ENCODE measurements at regions not wholly inside any gene's neighbourhood (a gene's known extent, or its start where the extent isn't known, plus 50 kb on each side); places are given as distances from the start of the nearest gene placed in this dataset.

GRCh38 chr4:3702561-3703221 lies 63.5 kb upstream of the ADRA2C start:
- no peaks in the 10 kb centered on the region for H3K27me3 ChIP-seq (ENCODE audit: control insufficient read depth, insufficient read depth, low read length)
- H3K4me1 ChIP-seq (ENCODE audit: control insufficient read depth, insufficient read depth, low read length): no peaks in the 10 kb centered on the region
- no peaks in the 10 kb centered on the region for H3K36me3 ChIP-seq (ENCODE audit: control insufficient read depth, insufficient read depth, low read length)
- H3K4me3 ChIP-seq (ENCODE audit: low read depth, low read length): no peak overlapping the region
- H3K9ac ChIP-seq (ENCODE audit: low read depth, low read length): no peak overlapping the region
- H3K9me3 ChIP-seq (ENCODE audit: control insufficient read depth, insufficient read depth, low read length): no peaks in the 10 kb centered on the region

GRCh38 chr4:3701736-3702560 lies 64.2 kb upstream of the ADRA2C start:
- Histone ChIP-seq H3K4me1 (ENCODE audit: control insufficient read depth, insufficient read depth, low read length) (no peaks in the 10 kb centered on the region), H3K36me3 (ENCODE audit: control insufficient read depth, insufficient read depth, low read length) (no peaks in the 10 kb centered on the region), H3K9ac (ENCODE audit: low read depth, low read length) (no peak overlapping the region), H3K4me3 (ENCODE audit: low read depth, low read length) (no peak overlapping the region), H3K9me3 (ENCODE audit: control insufficient read depth, insufficient read depth, low read length) (no peaks in the 10 kb centered on the region), H3K27me3 (ENCODE audit: control insufficient read depth, insufficient read depth, low read length) (no peaks in the 10 kb centered on the region)

- H3K4me1 ChIP-seq (ENCODE audit: control insufficient read depth, insufficient read depth, low read length): no peaks in the 10 kb centered on the region
- no peaks in the 10 kb centered on the region for H3K27me3 ChIP-seq (ENCODE audit: control insufficient read depth, insufficient read depth, low read length)
- no peak overlapping the region for H3K9ac ChIP-seq (ENCODE audit: low read depth, low read length)
- H3K36me3 ChIP-seq (ENCODE audit: control insufficient read depth, insufficient read depth, low read length): no peaks in the 10 kb centered on the region
- no peaks in the 10 kb centered on the region for H3K9me3 ChIP-seq (ENCODE audit: control insufficient read depth, insufficient read depth, low read length)
- no peak overlapping the region for H3K4me3 ChIP-seq (ENCODE audit: low read depth, low read length)
Observed at GRCh38 chr4:3701271-3701734, 64.9 kb upstream of the ADRA2C start.

- H3K9me3 ChIP-seq (ENCODE audit: control insufficient read depth, insufficient read depth, low read length): no peaks in the 10 kb centered on the region
- no peak overlapping the region for H3K4me3 ChIP-seq (ENCODE audit: low read depth, low read length)
- no peaks in the 10 kb centered on the region for H3K4me1 ChIP-seq (ENCODE audit: control insufficient read depth, insufficient read depth, low read length)
- H3K9ac ChIP-seq (ENCODE audit: low read depth, low read length): no peak overlapping the region
- H3K36me3 ChIP-seq (ENCODE audit: control insufficient read depth, insufficient read depth, low read length): no peaks in the 10 kb centered on the region
- H3K27me3 ChIP-seq (ENCODE audit: control insufficient read depth, insufficient read depth, low read length): no peaks in the 10 kb centered on the region
Observed at GRCh38 chr4:3700736-3701135, 65.4 kb upstream of the ADRA2C start.

GRCh38 chr4:3700223-3700622 lies 66.0 kb upstream of the ADRA2C start:
- Histone ChIP-seq H3K9ac (ENCODE audit: low read depth, low read length) (no peak overlapping the region), H3K36me3 (ENCODE audit: control insufficient read depth, insufficient read depth, low read length) (no peaks in the 10 kb centered on the region), H3K4me3 (ENCODE audit: low read depth, low read length) (no peak overlapping the region), H3K27me3 (ENCODE audit: control insufficient read depth, insufficient read depth, low read length) (no peaks in the 10 kb centered on the region), H3K9me3 (ENCODE audit: control insufficient read depth, insufficient read depth, low read length) (no peaks in the 10 kb centered on the region), H3K4me1 (ENCODE audit: control insufficient read depth, insufficient read depth, low read length) (no peaks in the 10 kb centered on the region)

GRCh38 chr4:3699678-3700077 lies 66.5 kb upstream of the ADRA2C start:
- H3K27me3 ChIP-seq (ENCODE audit: control insufficient read depth, insufficient read depth, low read length): no peaks in the 10 kb centered on the region
- no peaks in the 10 kb centered on the region for H3K4me1 ChIP-seq (ENCODE audit: control insufficient read depth, insufficient read depth, low read length)
- no peak overlapping the region for H3K4me3 ChIP-seq (ENCODE audit: low read depth, low read length)
- no peak overlapping the region for H3K9ac ChIP-seq (ENCODE audit: low read depth, low read length)
- no peaks in the 10 kb centered on the region for H3K36me3 ChIP-seq (ENCODE audit: control insufficient read depth, insufficient read depth, low read length)
- H3K9me3 ChIP-seq (ENCODE audit: control insufficient read depth, insufficient read depth, low read length): no peaks in the 10 kb centered on the region

GRCh38 chr4:3699261-3699660 lies 66.9 kb upstream of the ADRA2C start:
- no peaks in the 10 kb centered on the region for H3K27me3 ChIP-seq (ENCODE audit: control insufficient read depth, insufficient read depth, low read length)
- H3K4me3 ChIP-seq (ENCODE audit: low read depth, low read length): no peak overlapping the region
- no peaks in the 10 kb centered on the region for H3K9me3 ChIP-seq (ENCODE audit: control insufficient read depth, insufficient read depth, low read length)
- no peaks in the 10 kb centered on the region for H3K4me1 ChIP-seq (ENCODE audit: control insufficient read depth, insufficient read depth, low read length)
- H3K36me3 ChIP-seq (ENCODE audit: control insufficient read depth, insufficient read depth, low read length): no peaks in the 10 kb centered on the region
- H3K9ac ChIP-seq (ENCODE audit: low read depth, low read length): no peak overlapping the region

GRCh38 chr4:3697033-3697432 lies 69.2 kb upstream of the ADRA2C start:
- Histone ChIP-seq H3K9me3 (ENCODE audit: control insufficient read depth, insufficient read depth, low read length) (no peaks in the 10 kb centered on the region), H3K27me3 (ENCODE audit: control insufficient read depth, insufficient read depth, low read length) (no peaks in the 10 kb centered on the region), H3K4me3 (ENCODE audit: low read depth, low read length) (no peak overlapping the region), H3K4me1 (ENCODE audit: control insufficient read depth, insufficient read depth, low read length) (no peaks in the 10 kb centered on the region), H3K9ac (ENCODE audit: low read depth, low read length) (no peak overlapping the region), H3K36me3 (ENCODE audit: control insufficient read depth, insufficient read depth, low read length) (no peaks in the 10 kb centered on the region)

- Histone ChIP-seq H3K27me3 (ENCODE audit: control insufficient read depth, insufficient read depth, low read length) (no peaks in the 10 kb centered on the region), H3K4me3 (ENCODE audit: low read depth, low read length) (no peak overlapping the region), H3K4me1 (ENCODE audit: control insufficient read depth, insufficient read depth, low read length) (no peaks in the 10 kb centered on the region), H3K36me3 (ENCODE audit: control insufficient read depth, insufficient read depth, low read length) (no peaks in the 10 kb centered on the region), H3K9me3 (ENCODE audit: control insufficient read depth, insufficient read depth, low read length) (no peaks in the 10 kb centered on the region), H3K9ac (ENCODE audit: low read depth, low read length) (no peak overlapping the region)
Observed at GRCh38 chr4:3690551-3691152, 75.5 kb upstream of the ADRA2C start.

GRCh38 chr4:3689576-3690550 lies 76.3 kb upstream of the ADRA2C start:
- Histone ChIP-seq H3K4me1 (ENCODE audit: control insufficient read depth, insufficient read depth, low read length) (no peaks in the 10 kb centered on the region), H3K9me3 (ENCODE audit: control insufficient read depth, insufficient read depth, low read length) (no peaks in the 10 kb centered on the region), H3K9ac (ENCODE audit: low read depth, low read length) (no peak overlapping the region), H3K36me3 (ENCODE audit: control insufficient read depth, insufficient read depth, low read length) (no peaks in the 10 kb centered on the region), H3K4me3 (ENCODE audit: low read depth, low read length) (no peak overlapping the region), H3K27me3 (ENCODE audit: control insufficient read depth, insufficient read depth, low read length) (no peaks in the 10 kb centered on the region)

- Histone ChIP-seq H3K4me3 (ENCODE audit: low read depth, low read length) (no peak overlapping the region), H3K36me3 (ENCODE audit: control insufficient read depth, insufficient read depth, low read length) (no peaks in the 10 kb centered on the region), H3K9ac (ENCODE audit: low read depth, low read length) (no peak overlapping the region), H3K4me1 (ENCODE audit: control insufficient read depth, insufficient read depth, low read length) (no peaks in the 10 kb centered on the region), H3K9me3 (ENCODE audit: control insufficient read depth, insufficient read depth, low read length) (no peaks in the 10 kb centered on the region), H3K27me3 (ENCODE audit: control insufficient read depth, insufficient read depth, low read length) (no peaks in the 10 kb centered on the region)
Observed at GRCh38 chr4:3689006-3689405, 77.2 kb upstream of the ADRA2C start.
